T-cell (primary cell): ENCODE measurements at regions not wholly inside any gene's neighbourhood (a gene's known extent, or its start where the extent isn't known, plus 50 kb on each side); places are given as distances from the start of the nearest gene placed in this dataset.

Source experiments
- ATAC-seq, 4 experiments: fragments of 200-7000 bp in 3 of 4; fragments of 150-1000 bp in 1 of 4; cut with Tn5 transposase; replicated peaks in 1 of 4; 1 replicate in 3 of 4; 2 replicates in 1 of 4; pipeline ENCODE4 v1.10.0; 2021; ENCODE audit warnings: moderate library complexity in 3 of 4, mild to moderate bottlenecking in 2 of 4, moderate number of reproducible peaks in 1 of 4
- CTCF ChIA-PET, 2 donors: fragments of 300-600 bp; sonication (Branson Sonifier 250); formaldehyde crosslinking; loops; one replicate each; lab custom pipeline; 2022; ENCODE audit warnings: antibody characterized with exemption in 2 of 2; lab: Charles Lee
- POLR2A ChIA-PET, 2 donors: fragments of 300-600 bp; sonication (Branson Sonifier 250); formaldehyde crosslinking; loops; one replicate each; lab custom pipeline; 2022; ENCODE audit warnings: antibody characterized with exemption in 2 of 2; lab: Charles Lee
- DNase-seq, 35 experiments: peaks; one replicate each; pipeline versions ENCODE4 v3.0.0 to v3.0.0-alpha.2; 2013 to 2023
- H3K27ac ChIP-seq: one replicate; pipeline ENCODE4 v1.5.1; 2013; ENCODE audit warnings: low read length
- H3K27me3 ChIP-seq, 2 experiments: replicated peaks in 1 of 2; 1 replicate in 1 of 2; 2 replicates in 1 of 2; pipeline versions ENCODE4 v1.6.1 to v1.7.0; 2013; ENCODE audit warnings: low read length in 1 of 2, mixed read lengths in 1 of 2; ENCODE audit not compliant: control insufficient read depth in 2 of 2, insufficient read depth in 2 of 2; ENCODE audit errors: extremely low read depth in 1 of 2
- H3K36me3 ChIP-seq, 2 donors: 1 replicate in 1 of 2; 2 replicates in 1 of 2; pipeline versions ENCODE4 v1.6.1 to v1.7.0; 2013; ENCODE audit warnings: low read length in 1 of 2; ENCODE audit not compliant: control insufficient read depth in 2 of 2, insufficient read depth in 1 of 2; ENCODE audit errors: extremely low read depth in 1 of 2
- H3K4me1 ChIP-seq, 2 experiments: 1 replicate in 1 of 2; 2 replicates in 1 of 2; pipeline versions ENCODE4 v1.6.1 to v1.7.0; 2013; ENCODE audit warnings: low read length in 2 of 2, mixed read lengths in 1 of 2; ENCODE audit not compliant: insufficient read depth in 2 of 2, control insufficient read depth in 1 of 2; ENCODE audit errors: extremely low read depth in 1 of 2
- H3K4me3 ChIP-seq, 2 donors: 1 replicate in 1 of 2; 2 replicates in 1 of 2; pipeline versions ENCODE4 v1.5.1 to v1.7.0; 2013; ENCODE audit warnings: mild to moderate bottlenecking in 2 of 2, low read length in 1 of 2, moderate library complexity in 1 of 2; ENCODE audit not compliant: control insufficient read depth in 1 of 2; ENCODE audit errors: extremely low read depth in 1 of 2
- H3K9me3 ChIP-seq: 2 replicates; pipeline ENCODE4 v1.7.0; 2013
- H3K27ac Mint-ChIP-seq, 2 donors: one replicate each; pipeline ENCODE4 v1.8.0; 2020 to 2021; ENCODE audit warnings: mild to moderate bottlenecking in 2 of 2, mixed read lengths in 2 of 2
- H3K27me3 Mint-ChIP-seq, 2 donors: one replicate each; pipeline ENCODE4 v1.8.0; 2021 to 2022; ENCODE audit warnings: mixed read lengths in 2 of 2
- H3K36me3 Mint-ChIP-seq: one replicate; pipeline ENCODE4 v1.8.0; 2021; ENCODE audit warnings: mixed read lengths
- H3K4me1 Mint-ChIP-seq, 3 donors: one replicate each; pipeline ENCODE4 v1.8.0; 2020 to 2022; ENCODE audit warnings: mixed read lengths in 3 of 3, mild to moderate bottlenecking in 1 of 3
- H3K4me3 Mint-ChIP-seq, 3 donors: one replicate each; pipeline ENCODE4 v1.8.0; 2020 to 2022; ENCODE audit warnings: mild to moderate bottlenecking in 3 of 3, mixed read lengths in 3 of 3, moderate library complexity in 3 of 3
- H3K9me3 Mint-ChIP-seq, 3 donors: one replicate each; pipeline ENCODE4 v1.8.0; 2020 to 2022; ENCODE audit warnings: mixed read lengths in 3 of 3
- WGBS: methylation state at CpG from one replicate; pipeline ENCODE4 v1.1.5; 2013; ENCODE audit warnings: missing lambda C conversion rate; ENCODE audit not compliant: insufficient coverage; 5-methylcytosine and 5-hydroxymethylcytosine counted together

GRCh38 chr11:70671083-70671482 is 272.8 kb downstream of the CTTN start:
- DNase-seq (no peak), ATAC-seq (no peak)
- H3K9me3 Mint-ChIP-seq, result peaks cover 0 to 4% (median 0%) of the 10 kb centered on the region in 3 donors
- ChIA-PET CTCF (no interaction called here), POLR2A (no interaction called here)
- Histone ChIP-seq H3K4me1 (no peaks in the 10 kb centered on the region), H3K27ac (no peak overlapping the region), H3K27me3 (peaks cover 0 to 26% of the 10 kb centered on the region in 2 experiments), H3K9me3 (no peaks in the 10 kb centered on the region), H3K36me3 (no peaks in the 10 kb centered on the region), H3K4me3 (no peak overlapping the region)
- no peak overlapping the region for H3K27ac Mint-ChIP-seq
- 9% methylated on average over 11 of the region's 19 CpGs for WGBS
- H3K4me1 Mint-ChIP-seq, result no peaks in the 10 kb centered on the region
- no peaks in the 10 kb centered on the region for H3K36me3 Mint-ChIP-seq
- peaks cover 13 to 14% of the 10 kb centered on the region in 2 donors for H3K27me3 Mint-ChIP-seq
- no peak overlapping the region for H3K4me3 Mint-ChIP-seq

GRCh38 chr11:70671611-70672010 is 273.3 kb downstream of the CTTN start:
- Mint-ChIP-seq H3K27ac (no peak overlapping the region), H3K36me3 (no peaks in the 10 kb centered on the region), H3K4me1 (no peaks in the 10 kb centered on the region), H3K4me3 (no peak overlapping the region), H3K27me3 (peaks cover 10 to 12% of the 10 kb centered on the region in 2 donors), H3K9me3 (peaks cover 0 to 4% (median 0%) of the 10 kb centered on the region in 3 donors)
- ATAC-seq (no peak), DNase-seq (no peak)
- Histone ChIP-seq H3K27ac (no peak overlapping the region), H3K36me3 (no peaks in the 10 kb centered on the region), H3K4me1 (no peaks in the 10 kb centered on the region), H3K9me3 (no peaks in the 10 kb centered on the region), H3K27me3 (peaks cover 0 to 22% of the 10 kb centered on the region in 2 experiments), H3K4me3 (no peak overlapping the region)
- ChIA-PET POLR2A (no interaction called here), CTCF (no interaction called here)
- WGBS, result 89% methylated on average over 4 of the region's 5 CpGs

GRCh38 chr11:70672991-70673653 is 274.8 kb downstream of the CTTN start:
- DNase-seq, result no peak
- ChIA-PET POLR2A (no interaction called here), CTCF (no interaction called here)
- H3K36me3 Mint-ChIP-seq, result no peaks in the 10 kb centered on the region
- WGBS, result 97% methylated on average over 5 of the region's 8 CpGs
- H3K9me3 Mint-ChIP-seq, result peaks cover 0 to 4% (median 0%) of the 10 kb centered on the region in 3 donors
- H3K27me3 Mint-ChIP-seq, result peaks cover 6 to 11% of the 10 kb centered on the region in 2 donors
- Histone ChIP-seq H3K27me3 (peaks cover 0 to 14% of the 10 kb centered on the region in 2 experiments), H3K9me3 (no peaks in the 10 kb centered on the region), H3K4me3 (no peak overlapping the region), H3K36me3 (no peaks in the 10 kb centered on the region), H3K4me1 (no peaks in the 10 kb centered on the region), H3K27ac (no peak overlapping the region)
- H3K27ac Mint-ChIP-seq, result no peak overlapping the region
- ATAC-seq, result no peak
- no peaks in the 10 kb centered on the region for H3K4me1 Mint-ChIP-seq
- H3K4me3 Mint-ChIP-seq, result no peak overlapping the region

- ATAC-seq, result no peak
- no peaks in the 10 kb centered on the region for H3K36me3 Mint-ChIP-seq
- CTCF ChIA-PET, result no interaction called here
- no peaks in the 10 kb centered on the region for H3K4me1 ChIP-seq
- POLR2A ChIA-PET, result no interaction called here
- no peaks in the 10 kb centered on the region for H3K4me1 Mint-ChIP-seq
- no peak overlapping the region for H3K27ac ChIP-seq
- 90% methylated on average over 2 of the region's 3 CpGs for WGBS
- peaks cover 0 to 11% of the 10 kb centered on the region in 2 experiments for H3K27me3 ChIP-seq
- no peak overlapping the region for H3K27ac Mint-ChIP-seq
- H3K27me3 Mint-ChIP-seq, result peaks cover 7 to 8% of the 10 kb centered on the region in 2 donors
- no peaks in the 10 kb centered on the region for H3K36me3 ChIP-seq
- H3K9me3 ChIP-seq, result no peaks in the 10 kb centered on the region
- H3K4me3 Mint-ChIP-seq, result no peak overlapping the region
- no peak for DNase-seq
- H3K9me3 Mint-ChIP-seq, result peaks cover 0 to 4% (median 0%) of the 10 kb centered on the region in 3 donors
- H3K4me3 ChIP-seq, result no peak overlapping the region
Observed at GRCh38 chr11:70674605-70675004, 276.3 kb downstream of the CTTN start.

GRCh38 chr11:70675697-70676374 is 277.5 kb downstream of the CTTN start:
- no peak overlapping the region for H3K27ac Mint-ChIP-seq
- Histone ChIP-seq H3K4me1 (no peaks in the 10 kb centered on the region), H3K36me3 (no peaks in the 10 kb centered on the region), H3K27me3 (peaks cover 0 to 19% of the 10 kb centered on the region in 2 experiments), H3K27ac (no peak overlapping the region), H3K9me3 (no peaks in the 10 kb centered on the region), H3K4me3 (no peak overlapping the region)
- DNase-seq (no peak), ATAC-seq (no peak)
- no peaks in the 10 kb centered on the region for H3K4me1 Mint-ChIP-seq
- WGBS, result 56% methylated on average over 4 of the region's 7 CpGs
- CTCF ChIA-PET, result no interaction called here
- H3K27me3 Mint-ChIP-seq, result peaks cover 3 to 7% of the 10 kb centered on the region in 2 donors
- H3K36me3 Mint-ChIP-seq, result no peaks in the 10 kb centered on the region
- POLR2A ChIA-PET, result no interaction called here
- H3K9me3 Mint-ChIP-seq, result peaks cover 0 to 4% (median 0%) of the 10 kb centered on the region in 3 donors
- no peak overlapping the region for H3K4me3 Mint-ChIP-seq

- Mint-ChIP-seq H3K9me3 (peaks cover 0 to 4% (median 0%) of the 10 kb centered on the region in 3 donors), H3K4me1 (no peaks in the 10 kb centered on the region), H3K36me3 (no peaks in the 10 kb centered on the region), H3K27ac (no peak overlapping the region), H3K4me3 (no peak overlapping the region), H3K27me3 (peaks cover 3 to 6% of the 10 kb centered on the region in 2 donors)
- no peak overlapping the region for H3K4me3 ChIP-seq
- no peaks in the 10 kb centered on the region for H3K36me3 ChIP-seq
- CTCF ChIA-PET, result no interaction called here
- peaks cover 0 to 26% of the 10 kb centered on the region in 2 experiments for H3K27me3 ChIP-seq
- POLR2A ChIA-PET, result no interaction called here
- no peaks in the 10 kb centered on the region for H3K4me1 ChIP-seq
- H3K27ac ChIP-seq, result no peak overlapping the region
- 79% methylated on average over 13 of the region's 19 CpGs for WGBS
- DNase-seq (no peak), ATAC-seq (no peak)
- no peaks in the 10 kb centered on the region for H3K9me3 ChIP-seq
Observed at GRCh38 chr11:70677232-70677916, 279.0 kb downstream of the CTTN start.
